ENCODE measurements at regions not wholly inside any gene's neighbourhood (a gene's known extent, or its start where the extent isn't known, plus 50 kb on each side); places are given as distances from the start of the nearest gene placed in this dataset.

- Histone ChIP-seq H2AFZ (ENCODE audit: low read length) (no peak overlapping the region), H3K27ac (ENCODE audit: extremely low read length, insufficient read depth, low read length) (no peak overlapping the region), H4K20me1 (ENCODE audit: insufficient read depth, low read length) (no peaks in the 10 kb centered on the region), H3K9me3 (ENCODE audit: low read length) (no peaks in the 10 kb centered on the region), H3K4me1 (ENCODE audit: insufficient read depth, low read length) (no peaks in the 10 kb centered on the region), H3K9ac (ENCODE audit: insufficient read depth, low read depth, low read length) (no peak overlapping the region), H3K36me3 (replicated peaks in 1 of 2; ENCODE audit: control insufficient read depth in 1 of 2, insufficient read depth in 2 of 2, low read length in 2 of 2) (no peaks in the 10 kb centered on the region), H3K4me2 (ENCODE audit: low read depth, low read length) (no peak overlapping the region), H3K27me3 (ENCODE audit: control insufficient read depth in 1 of 2, insufficient read depth in 2 of 2, low read length in 2 of 2) (no peaks in the 10 kb centered on the region), H3K79me2 (ENCODE audit: insufficient read depth, low read length) (no peaks in the 10 kb centered on the region), H3K4me3 (replicated peaks in 1 of 3; ENCODE audit: insufficient read depth in 1 of 3, low read depth in 2 of 3, low read length in 3 of 3) (no peak overlapping the region)
- ChIA-PET POLR2A (no interaction called here), CTCF (ENCODE audit: low intra/inter-chr PET ratio, low total read pairs) (interaction anchor here (1.2 kb wide), 1 partner anchor 881 kb away, joined by 4 read pairs; no protein-coding TSS in a partner anchor)
- no TSS peak for BruUV-seq (replicated peaks)
- intact Hi-C loops (cut with micrococcal nuclease; ENCODE audit: unreplicated experiment) (loop anchor here (1.0 kb wide), 2 partner anchors 429 to 881 kb away; no protein-coding TSS in a partner anchor), in situ Hi-C loops (cut with HindIII; ENCODE audit: extremely low pct_ligation_motif_present, low pct_unique_long_range_greater_than_20kb) (no loop called here)
- WGBS (ENCODE audit: low lambda C conversion rate): 24% methylated on average over 4 of the region's 4 CpGs
- DNase-seq (ENCODE audit: low spot score) (peak; percentile 15), ATAC-seq (peak; percentile 59), FAIRE-seq (peak; percentile 18)
- TF ChIP-seq ZNF749 (CRISPR knock-in tag; IDR thresholded peaks at IDR 0.05; ENCODE audit: borderline replicate concordance): no peak
- peak; percentile 49 for TF ChIP-seq STAG1 (CRISPR knock-in tag; IDR thresholded peaks at IDR 0.05)
- no peak for TF ChIP-seq ZNF546 (CRISPR knock-in tag; conservative IDR thresholded peaks at IDR 0.05)
- no peak for TF ChIP-seq RBM39 (IDR thresholded peaks at IDR 0.05; ENCODE audit: low read depth, low read length, poor library complexity, severe bottlenecking)
- TF ChIP-seq TFDP2 (CRISPR knock-in tag; IDR thresholded peaks at IDR 0.05): no peak
- TF ChIP-seq, protein P1, sequence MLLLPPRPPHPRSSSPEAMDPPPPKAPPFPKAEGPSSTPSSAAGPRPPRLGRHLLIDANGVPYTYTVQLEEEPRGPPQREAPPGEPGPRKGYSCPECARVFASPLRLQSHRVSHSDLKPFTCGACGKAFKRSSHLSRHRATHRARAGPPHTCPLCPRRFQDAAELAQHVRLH (CRISPR knock-in tag; IDR thresholded peaks at IDR 0.05; ENCODE audit: borderline replicate concordance, low read depth): no peak
- TF ChIP-seq KLF16 (CRISPR knock-in tag; IDR thresholded peaks at IDR 0.05): no peak
- TF ChIP-seq PRDM10 (CRISPR knock-in tag; IDR thresholded peaks at IDR 0.05; ENCODE audit: low read depth): no peak
- TF ChIP-seq SMC3 (IDR thresholded peaks at IDR 0.05; ENCODE audit: low read length): peak; percentile 27; the same call in 1 of the 2 replicates
- TF ChIP-seq KLF13 (CRISPR knock-in tag; IDR thresholded peaks at IDR 0.05): no peak
- TF ChIP-seq ZSCAN12 (CRISPR knock-in tag; IDR thresholded peaks at IDR 0.05): no peak
- TF ChIP-seq ZNF607 (CRISPR knock-in tag; IDR thresholded peaks at IDR 0.05; ENCODE audit: borderline replicate concordance): no peak
- peak; percentile 53 for TF ChIP-seq CTCF (CRISPR knock-in tag; IDR thresholded peaks at IDR 0.05)
- no peak for TF ChIP-seq ZNF704 (CRISPR knock-in tag; IDR thresholded peaks at IDR 0.05; ENCODE audit: borderline replicate concordance)
- TF ChIP-seq CEBPG (CRISPR knock-in tag; IDR thresholded peaks at IDR 0.05): 0 out of 2 replicates have a peak, but pooled peaks have one; percentile 18
- TF ChIP-seq MAFF (IDR thresholded peaks at IDR 0.05; ENCODE audit: low read depth, low read length): peak; percentile 91
Measured at GRCh38 chr11:106156290-106156937, 79.0 kb downstream of the AASDHPPT start.
